Common myeloid progenitor, CD34-positive (primary cell): ENCODE measurements at regions not wholly inside any gene's neighbourhood (a gene's known extent, or its start where the extent isn't known, plus 50 kb on each side); places are given as distances from the start of the nearest gene placed in this dataset.
A peak's percentile ranks its signal among the peaks of the same experiment; 100 is the strongest.
"Not testable (repeated sequence)": the region's sequence is repeated elsewhere in the genome, so short reads cannot be mapped to it uniquely, and the experiment has no call there.

Experiments used
- CTCF ChIA-PET: fragments of 350-600 bp; sonication (Branson Sonifier 250); formaldehyde crosslinking; loops from one replicate; lab custom pipeline; 2021; ENCODE audit warnings: antibody characterized with exemption; lab: Charles Lee
- POLR2A ChIA-PET: fragments of 350-600 bp; sonication (Branson Sonifier 250); formaldehyde crosslinking; loops from one replicate; lab custom pipeline; 2021; ENCODE audit warnings: antibody characterized with exemption; lab: Charles Lee
- DNase-seq, 3 donors: peaks; one replicate each; pipeline versions ENCODE4 v3.0.0 to v3.0.0-alpha.2; 2013
- H3K27ac ChIP-seq, 2 experiments: 1 replicate in 1 of 2; 2 replicates in 1 of 2; pipeline ENCODE4 v1.7.0; 2013; ENCODE audit warnings: inconsistent platforms in 2 of 2, low read length in 2 of 2, mild to moderate bottlenecking in 2 of 2, low read depth in 1 of 2, moderate library complexity in 1 of 2; ENCODE audit not compliant: severe bottlenecking in 2 of 2, insufficient read depth in 1 of 2, poor library complexity in 1 of 2
- H3K27me3 ChIP-seq, 5 experiments: replicated peaks in 2 of 5; 1 replicate in 3 of 5; 2 replicates in 2 of 5; pipeline versions ENCODE4 v1.6.1 to v1.7.0; 2013; ENCODE audit warnings: low read length in 4 of 5, mild to moderate bottlenecking in 2 of 5, moderate library complexity in 2 of 5, inconsistent platforms in 1 of 5; ENCODE audit not compliant: insufficient read depth in 5 of 5, control insufficient read depth in 4 of 5
- H3K36me3 ChIP-seq, 4 experiments: 1 replicate in 2 of 4; 2 replicates in 2 of 4; pipeline versions ENCODE4 v1.6.1 to v1.7.0; 2013; ENCODE audit warnings: low read length in 3 of 4, control low read depth in 1 of 4, mild to moderate bottlenecking in 1 of 4; ENCODE audit not compliant: control insufficient read depth in 4 of 4, insufficient read depth in 4 of 4
- H3K4me1 ChIP-seq, 4 experiments: 1 replicate in 3 of 4; 2 replicates in 1 of 4; pipeline versions ENCODE4 v1.6.1 to v1.7.1; 2013; ENCODE audit warnings: low read length in 3 of 4, mild to moderate bottlenecking in 3 of 4, control low read depth in 1 of 4, inconsistent platforms in 1 of 4, moderate library complexity in 1 of 4; ENCODE audit not compliant: control insufficient read depth in 4 of 4, insufficient read depth in 4 of 4; ENCODE audit errors: control extremely low read depth in 1 of 4
- H3K4me3 ChIP-seq, 7 experiments: 1 replicate in 4 of 7; 2 replicates in 3 of 7; pipeline versions ENCODE4 v1.5.1 to v1.7.0; 2013; ENCODE audit warnings: mild to moderate bottlenecking in 7 of 7, low read length in 6 of 7, moderate library complexity in 6 of 7, inconsistent platforms in 2 of 7, low read depth in 2 of 7, control low read depth in 1 of 7; ENCODE audit not compliant: insufficient read depth in 4 of 7, control insufficient read depth in 1 of 7; ENCODE audit errors: extremely low read depth in 1 of 7
- H3K9me3 ChIP-seq, 5 experiments: 1 replicate in 4 of 5; 2 replicates in 1 of 5; pipeline versions ENCODE4 v1.6.1 to v1.7.1; 2013; ENCODE audit warnings: low read length in 4 of 5, mild to moderate bottlenecking in 2 of 5, inconsistent platforms in 1 of 5, low read depth in 1 of 5, moderate library complexity in 1 of 5; ENCODE audit not compliant: control insufficient read depth in 4 of 5, insufficient read depth in 2 of 5; ENCODE audit errors: control extremely low read depth in 1 of 5
- WGBS: methylation state at CpG from one replicate; pipeline ENCODE4 v1.1.5; 2013; ENCODE audit not compliant: insufficient coverage; 5-methylcytosine and 5-hydroxymethylcytosine counted together

- POLR2A ChIA-PET = interaction anchor here (0.6 kb wide), 1 partner anchor 1599 kb away, joined by 4 read pairs; no protein-coding TSS in a partner anchor
- Histone ChIP-seq H3K4me3 (no peak overlapping the region), H3K9me3 (no peaks in the 10 kb centered on the region), H3K36me3 (no peaks in the 10 kb centered on the region), H3K27ac (no peak overlapping the region), H3K4me1 (no peaks in the 10 kb centered on the region), H3K27me3 (no peaks in the 10 kb centered on the region)
- DNase-seq = no peak
- CTCF ChIA-PET = no interaction called here
- 100% methylated on average over 1 of the region's 3 CpGs for WGBS
These were observed 265.8 kb upstream of the MEIS1 start for GRCh38 chr2:66169076-66169475.

GRCh38 chr2:66164470-66164869, 270.5 kb upstream of the MEIS1 start:
- WGBS = 79% methylated on average over 2 of the region's 4 CpGs
- CTCF ChIA-PET = no interaction called here
- POLR2A ChIA-PET = no interaction called here

GRCh38 chr2:66156171-66156570, 278.8 kb upstream of the MEIS1 start:
- ChIA-PET CTCF (no interaction called here), POLR2A (no interaction called here)
- DNase-seq = peak; percentile 5 to 72 (median 55)
- Histone ChIP-seq H3K4me3 (no peak overlapping the region), H3K27ac (no peak overlapping the region), H3K36me3 (no peaks in the 10 kb centered on the region), H3K9me3 (peaks cover 2 to 13% (median 3%) of the 10 kb centered on the region in 5 experiments), H3K4me1 (peaks cover 0 to 4% (median 0%) of the 10 kb centered on the region in 4 experiments), H3K27me3 (no peaks in the 10 kb centered on the region)
- no CpG with 5 or more reads among the region's 1 CpG for WGBS

More at GRCh38 chr2:66164470-66164869, 270.5 kb upstream of the MEIS1 start:
- Histone ChIP-seq H3K4me3 (no peak overlapping the region), H3K9me3 (no peaks in the 10 kb centered on the region), H3K27me3 (no peaks in the 10 kb centered on the region), H3K36me3 (no peaks in the 10 kb centered on the region), H3K4me1 (no peaks in the 10 kb centered on the region), H3K27ac (no peak overlapping the region)
- DNase-seq = no peak

GRCh38 chr2:66153941-66154340, 281.0 kb upstream of the MEIS1 start:
- ChIA-PET CTCF (no interaction called here), POLR2A (no interaction called here)
- H3K4me3 ChIP-seq = no peak overlapping the region
- H3K27me3 ChIP-seq = no peaks in the 10 kb centered on the region
- no CpG with 5 or more reads among the region's 1 CpG for WGBS
- no peak for DNase-seq
- no peak overlapping the region for H3K27ac ChIP-seq
- H3K9me3 ChIP-seq = peaks cover 2 to 17% (median 3%) of the 10 kb centered on the region in 5 experiments
- H3K36me3 ChIP-seq = no peaks in the 10 kb centered on the region
- H3K4me1 ChIP-seq = peaks cover 0 to 4% (median 0%) of the 10 kb centered on the region in 4 experiments

GRCh38 chr2:66145490-66145889, 289.4 kb upstream of the MEIS1 start:
- H3K27me3 ChIP-seq = no peaks in the 10 kb centered on the region
- WGBS = no CpG with 5 or more reads among the region's 2 CpGs
- ChIA-PET POLR2A (no interaction called here), CTCF (no interaction called here)
- peaks cover 0 to 4% (median 0%) of the 10 kb centered on the region in 5 experiments for H3K9me3 ChIP-seq
- no peak overlapping the region for H3K4me3 ChIP-seq
- H3K27ac ChIP-seq = no peak overlapping the region
- H3K4me1 ChIP-seq = no peaks in the 10 kb centered on the region
- DNase-seq = no peak
- H3K36me3 ChIP-seq = no peaks in the 10 kb centered on the region

- H3K9me3 ChIP-seq = not testable (repeated sequence)
These were observed 290.6 kb upstream of the MEIS1 start for GRCh38 chr2:66144324-66144723.

GRCh38 chr2:66137606-66138130, 297.3 kb upstream of the MEIS1 start:
- WGBS = 100% methylated on average over 1 of the region's 5 CpGs

More at GRCh38 chr2:66144324-66144723, 290.6 kb upstream of the MEIS1 start:
- H3K4me3 ChIP-seq, H3K36me3 ChIP-seq, DNase-seq, H3K4me1 ChIP-seq, CTCF ChIA-PET, H3K27ac ChIP-seq, H3K27me3 ChIP-seq, POLR2A ChIA-PET: not testable (repeated sequence)
- 100% methylated on average over 2 of the region's 7 CpGs for WGBS

More at GRCh38 chr2:66137606-66138130, 297.3 kb upstream of the MEIS1 start:
- no peaks in the 10 kb centered on the region for H3K36me3 ChIP-seq
- H3K4me1 ChIP-seq = no peaks in the 10 kb centered on the region
- DNase-seq = no peak
- POLR2A ChIA-PET = no interaction called here
- peaks cover 0 to 2% (median 0%) of the 10 kb centered on the region in 5 experiments for H3K27me3 ChIP-seq
- no peaks in the 10 kb centered on the region for H3K9me3 ChIP-seq
- CTCF ChIA-PET = no interaction called here
- no peak overlapping the region for H3K4me3 ChIP-seq
- no peak overlapping the region for H3K27ac ChIP-seq
